ENCODE measurements at regions not wholly inside any gene's neighbourhood (a gene's known extent, or its start where the extent isn't known, plus 50 kb on each side); places are given as distances from the start of the nearest gene placed in this dataset.

GRCh38 chr18:44396550-44396949, 284.1 kb upstream of the SETBP1 start:
- TF ChIP-seq, protein P1, sequence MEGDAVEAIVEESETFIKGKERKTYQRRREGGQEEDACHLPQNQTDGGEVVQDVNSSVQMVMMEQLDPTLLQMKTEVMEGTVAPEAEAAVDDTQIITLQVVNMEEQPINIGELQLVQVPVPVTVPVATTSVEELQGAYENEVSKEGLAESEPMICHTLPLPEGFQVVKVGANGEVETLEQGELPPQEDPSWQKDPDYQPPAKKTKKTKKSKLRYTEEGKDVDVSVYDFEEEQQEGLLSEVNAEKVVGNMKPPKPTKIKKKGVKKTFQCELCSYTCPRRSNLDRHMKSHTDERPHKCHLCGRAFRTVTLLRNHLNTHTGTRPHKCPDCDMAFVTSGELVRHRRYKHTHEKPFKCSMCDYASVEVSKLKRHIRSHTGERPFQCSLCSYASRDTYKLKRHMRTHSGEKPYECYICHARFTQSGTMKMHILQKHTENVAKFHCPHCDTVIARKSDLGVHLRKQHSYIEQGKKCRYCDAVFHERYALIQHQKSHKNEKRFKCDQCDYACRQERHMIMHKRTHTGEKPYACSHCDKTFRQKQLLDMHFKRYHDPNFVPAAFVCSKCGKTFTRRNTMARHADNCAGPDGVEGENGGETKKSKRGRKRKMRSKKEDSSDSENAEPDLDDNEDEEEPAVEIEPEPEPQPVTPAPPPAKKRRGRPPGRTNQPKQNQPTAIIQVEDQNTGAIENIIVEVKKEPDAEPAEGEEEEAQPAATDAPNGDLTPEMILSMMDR (IDR thresholded peaks at IDR 0.05; ENCODE audit: insufficient read depth, low read depth, low read length): no peak
- no peak for TF ChIP-seq EZH2 (IDR thresholded peaks at IDR 0.05; ENCODE audit: insufficient read depth, low read length)
